Umbilical cord (tissue), 1 donor: ENCODE measurements at regions not wholly inside any gene's neighbourhood (a gene's known extent, or its start where the extent isn't known, plus 50 kb on each side); places are given as distances from the start of the nearest gene placed in this dataset.

Experiments
- DNase-seq: peaks from one replicate; pipeline ENCODE4 v3.0.0-alpha.2; 2015; ENCODE audit warnings: low spot score

- no peak for DNase-seq
Measured at GRCh38 chr6:24069526-24069925, 56.5 kb upstream of the NRSN1 start.

DNA sequence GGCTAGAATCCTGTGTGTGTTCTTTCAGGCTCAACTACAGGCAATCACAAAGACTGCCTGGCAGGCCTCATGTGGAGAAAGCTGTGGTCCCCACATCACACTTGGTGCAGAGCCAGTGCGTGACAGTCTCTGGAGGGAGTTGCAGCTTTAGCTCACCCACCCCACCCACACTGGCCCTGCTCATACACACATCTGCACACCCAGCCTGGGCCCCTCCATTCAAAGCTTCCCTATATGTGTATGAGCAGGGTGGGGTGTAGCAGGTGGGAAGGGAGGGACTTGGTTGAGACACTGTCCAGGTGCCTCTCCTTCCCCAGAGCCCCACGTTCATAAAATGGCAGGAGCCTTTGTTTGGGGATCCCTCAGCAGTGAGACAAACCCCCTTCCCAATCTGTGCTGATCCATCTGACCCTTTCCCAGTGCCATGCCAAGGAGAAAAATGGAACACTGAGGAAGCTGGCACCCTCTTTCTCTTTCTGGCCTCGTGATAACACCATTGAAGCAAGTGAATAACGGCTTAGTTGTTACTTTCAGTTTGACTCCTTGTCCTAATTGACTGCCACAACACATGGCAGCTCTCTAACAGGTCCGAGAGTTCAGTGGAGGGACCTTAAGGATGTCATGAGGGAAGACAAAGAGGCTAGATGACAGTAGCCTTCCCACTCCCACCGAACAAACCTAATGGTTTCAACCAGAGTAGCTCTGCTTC lies 53.8 kb upstream of the NRSN1 start:
- no peak for DNase-seq

- no peak for DNase-seq
Measured at GRCh38 chr6:24076011-24076410, 50.0 kb upstream of the NRSN1 start.
